HG02678 (cell line): ENCODE measurements at regions not wholly inside any gene's neighbourhood (a gene's known extent, or its start where the extent isn't known, plus 50 kb on each side); places are given as distances from the start of the nearest gene placed in this dataset.

Experiments used
- ATAC-seq: cut with Tn5 transposase; IDR thresholded peaks from one replicate; pipeline ENCODE4 v1.9.1; 2021; ENCODE audit warnings: mild to moderate bottlenecking, moderate library complexity; ENCODE audit not compliant: unreplicated experiment

- ATAC-seq, result no peak
These were observed 338.5 kb downstream of the PLK2 start for GRCh38 chr5:58121391-58121790.

- no peak for ATAC-seq
These were observed 342.3 kb downstream of the PLK2 start for GRCh38 chr5:58117542-58117941.

GRCh38 chr5:58116346-58116745 is 343.5 kb downstream of the PLK2 start:
- ATAC-seq, result no peak

- ATAC-seq, result no peak
These were observed 344.1 kb downstream of the PLK2 start for GRCh38 chr5:58115811-58116210.

GRCh38 chr5:58114324-58114723 is 345.6 kb downstream of the PLK2 start:
- ATAC-seq, result no peak

GRCh38 chr5:58113172-58113571 is 346.7 kb downstream of the PLK2 start:
- no peak for ATAC-seq

GRCh38 chr5:58108511-58108910 is 351.4 kb downstream of the PLK2 start:
- ATAC-seq, result no peak

- no peak for ATAC-seq
These were observed 352.2 kb downstream of the PLK2 start for GRCh38 chr5:58107704-58108103.

GRCh38 chr5:58106754-58107410 is 353.0 kb downstream of the PLK2 start:
- no peak for ATAC-seq

GRCh38 chr5:58105836-58106235 is 354.1 kb downstream of the PLK2 start:
- ATAC-seq, result no peak

GRCh38 chr5:58099257-58099656 is 360.6 kb downstream of the PLK2 start:
- no peak for ATAC-seq

GRCh38 chr5:58094031-58094430 is 365.9 kb downstream of the PLK2 start:
- no peak for ATAC-seq

GRCh38 chr5:58090704-58091103 is 369.2 kb downstream of the PLK2 start:
- no peak for ATAC-seq

GRCh38 chr5:58088941-58089340 is 370.9 kb downstream of the PLK2 start:
- ATAC-seq, result no peak

- no peak for ATAC-seq
These were observed 372.0 kb downstream of the PLK2 start for GRCh38 chr5:58087905-58088304.

- no peak for ATAC-seq
These were observed 372.8 kb downstream of the PLK2 start for GRCh38 chr5:58087123-58087522.

GRCh38 chr5:58085800-58086199 is 374.1 kb downstream of the PLK2 start:
- ATAC-seq, result no peak

GRCh38 chr5:58081435-58081834 is 378.5 kb downstream of the PLK2 start:
- no peak for ATAC-seq

GRCh38 chr5:58080573-58080972 is 379.3 kb downstream of the PLK2 start:
- ATAC-seq, result no peak

GRCh38 chr5:58077966-58078365 is 381.9 kb downstream of the PLK2 start:
- no peak for ATAC-seq

- no peak for ATAC-seq
These were observed 382.5 kb downstream of the PLK2 start for GRCh38 chr5:58077416-58077815.

GRCh38 chr5:58076483-58077257 is 383.2 kb downstream of the PLK2 start:
- no peak for ATAC-seq

- no peak for ATAC-seq
These were observed 384.0 kb downstream of the PLK2 start for GRCh38 chr5:58075907-58076306.
